Neuronal stem cell (in vitro differentiated cells): ENCODE measurements at regions not wholly inside any gene's neighbourhood (a gene's known extent, or its start where the extent isn't known, plus 50 kb on each side); places are given as distances from the start of the nearest gene placed in this dataset.

Experiments
- DNase-seq: peaks from one replicate; pipeline ENCODE4 v3.0.0-alpha.2; 2013; ENCODE audit warnings: low spot score
- H2AFZ ChIP-seq: one replicate; pipeline ENCODE4 v1.6.1; 2013; ENCODE audit warnings: mild to moderate bottlenecking, low read length, inconsistent platforms
- H2AK5ac ChIP-seq: 2 replicates; pipeline ENCODE4 v1.6.1; 2013; ENCODE audit warnings: low read depth, mild to moderate bottlenecking, inconsistent platforms, low read length, moderate library complexity, mixed read lengths
- H2BK120ac ChIP-seq: 2 replicates; pipeline ENCODE4 v1.6.1; 2013; ENCODE audit warnings: low read depth, mild to moderate bottlenecking, inconsistent platforms, low read length, moderate library complexity, mixed read lengths
- H2BK12ac ChIP-seq: one replicate; pipeline ENCODE4 v1.6.1; 2013; ENCODE audit warnings: low read length, inconsistent platforms
- H2BK15ac ChIP-seq: 2 replicates; pipeline ENCODE4 v1.6.1; 2013; ENCODE audit warnings: mild to moderate bottlenecking, low read length, inconsistent platforms, mixed read lengths
- H2BK5ac ChIP-seq: one replicate; pipeline ENCODE4 v1.6.1; 2013; ENCODE audit warnings: inconsistent platforms, mild to moderate bottlenecking, low read length, moderate library complexity
- H3K14ac ChIP-seq: one replicate; pipeline ENCODE4 v1.6.1; 2013; ENCODE audit warnings: low read length, inconsistent platforms
- H3K18ac ChIP-seq: 2 replicates; pipeline ENCODE4 v1.6.1; 2013; ENCODE audit warnings: low read length, inconsistent platforms
- H3K23ac ChIP-seq: 2 replicates; pipeline ENCODE4 v1.6.1; 2013; ENCODE audit warnings: low read depth, mild to moderate bottlenecking, mixed read lengths, low read length, inconsistent platforms; ENCODE audit not compliant: poor library complexity
- H3K27ac ChIP-seq: replicated peaks from 3 replicates; pipeline ENCODE4 v1.5.1; 2013; ENCODE audit warnings: low read length, inconsistent platforms
- H3K27me3 ChIP-seq, 3 experiments: 2 replicates each; pipeline ENCODE4 v1.6.1; 2013; ENCODE audit warnings: low read length in 3 of 3, mild to moderate bottlenecking in 2 of 3, inconsistent platforms in 1 of 3, low read depth in 1 of 3, mixed read lengths in 1 of 3, moderate library complexity in 1 of 3; ENCODE audit not compliant: control insufficient read depth in 3 of 3, insufficient read depth in 3 of 3
- H3K36me3 ChIP-seq, 2 donors: replicated peaks in 1 of 2; 2 replicates each; pipeline ENCODE4 v1.6.1; 2013; ENCODE audit warnings: low read length in 2 of 2; ENCODE audit not compliant: control insufficient read depth in 2 of 2, insufficient read depth in 2 of 2
- H3K4ac ChIP-seq: 2 replicates; pipeline ENCODE4 v1.6.1; 2013; ENCODE audit warnings: inconsistent platforms, mild to moderate bottlenecking, low read length, moderate library complexity
- H3K4me1 ChIP-seq, 2 donors: 1 replicate in 1 of 2; 2 replicates in 1 of 2; pipeline ENCODE4 v1.6.1; 2013; ENCODE audit warnings: low read length in 2 of 2, low read depth in 1 of 2; ENCODE audit not compliant: control insufficient read depth in 2 of 2, insufficient read depth in 1 of 2
- H3K4me2 ChIP-seq: one replicate; pipeline ENCODE4 v1.6.1; 2013; ENCODE audit warnings: mild to moderate bottlenecking, low read length, inconsistent platforms; ENCODE audit not compliant: insufficient read depth, poor library complexity, severe bottlenecking
- H3K4me3 ChIP-seq, 2 donors: 2 replicates each; pipeline ENCODE4 v1.5.1; 2013; ENCODE audit warnings: low read length in 2 of 2, mild to moderate bottlenecking in 2 of 2, inconsistent platforms in 1 of 2, moderate library complexity in 1 of 2
- H3K79me1 ChIP-seq: one replicate; pipeline ENCODE4 v1.6.1; 2013; ENCODE audit warnings: low read depth, mild to moderate bottlenecking, inconsistent platforms, low read length, moderate library complexity
- H3K9ac ChIP-seq: one replicate; pipeline ENCODE4 v1.6.1; 2013; ENCODE audit warnings: mild to moderate bottlenecking, low read depth, low read length, inconsistent platforms; ENCODE audit not compliant: poor library complexity
- H3K9me3 ChIP-seq, 2 donors: replicated peaks in 1 of 2; 2 replicates each; pipeline versions ENCODE3 to v1.6.1; 2013; ENCODE audit warnings: low read length in 2 of 2, mild to moderate bottlenecking in 2 of 2, inconsistent platforms in 1 of 2, low read depth in 1 of 2, mixed read lengths in 1 of 2, moderate library complexity in 1 of 2; ENCODE audit not compliant: control insufficient read depth in 2 of 2, insufficient read depth in 1 of 2
- H4K8ac ChIP-seq: one replicate; pipeline ENCODE4 v1.6.1; 2013; ENCODE audit warnings: low read depth, mild to moderate bottlenecking, inconsistent platforms, low read length, moderate library complexity
- H4K91ac ChIP-seq: one replicate; pipeline ENCODE4 v1.6.1; 2013; ENCODE audit warnings: low read length, low read depth, mild to moderate bottlenecking, inconsistent platforms; ENCODE audit not compliant: poor library complexity
- WGBS, 2 donors: extraction: QIAGEN DNeasy Blood & Tissue Kit; methylation state at CpG; one replicate each; pipeline ENCODE4 v1.1.7; 2013; ENCODE audit warnings: missing lambda C conversion rate in 2 of 2, mixed read lengths in 1 of 2; ENCODE audit not compliant: insufficient read length in 2 of 2, insufficient replicate concordance in 1 of 2; ENCODE audit errors: extremely low coverage in 2 of 2; 5-methylcytosine and 5-hydroxymethylcytosine counted together

GRCh38 chr4:43274376-43274775 is 381.9 kb downstream of the GRXCR1 start:
- Histone ChIP-seq H2AFZ (no peak overlapping the region), H3K9ac (no peak overlapping the region), H3K27ac (no peak overlapping the region), H2BK5ac (no peak overlapping the region), H3K14ac (no peak overlapping the region), H3K18ac (no peak overlapping the region), H3K4ac (no peak overlapping the region), H3K4me2 (no peak overlapping the region), H3K4me3 (no peak overlapping the region), H3K27me3 (no peaks in the 10 kb centered on the region), H3K9me3 (no peaks in the 10 kb centered on the region), H2BK15ac (no peak overlapping the region), H2BK12ac (no peak overlapping the region), H3K4me1 (no peaks in the 10 kb centered on the region), H3K36me3 (no peaks in the 10 kb centered on the region), H2BK120ac (no peak overlapping the region), H4K8ac (no peak overlapping the region), H3K23ac (no peak overlapping the region), H3K79me1 (no peaks in the 10 kb centered on the region), H2AK5ac (no peak overlapping the region), H4K91ac (no peak overlapping the region)
- WGBS, 2 donors = no CpG with 5 or more reads among the region's 2 CpGs
- no peak for DNase-seq

GRCh38 chr4:43275779-43276178 is 383.3 kb downstream of the GRXCR1 start:
- Histone ChIP-seq H3K27ac (no peak overlapping the region), H3K4ac (no peak overlapping the region), H3K4me1 (no peaks in the 10 kb centered on the region), H2BK15ac (no peak overlapping the region), H4K91ac (no peak overlapping the region), H2BK5ac (no peak overlapping the region), H3K23ac (no peak overlapping the region), H3K9ac (no peak overlapping the region), H2BK120ac (no peak overlapping the region), H3K4me3 (no peak overlapping the region), H2AFZ (no peak overlapping the region), H3K27me3 (no peaks in the 10 kb centered on the region), H4K8ac (no peak overlapping the region), H3K14ac (no peak overlapping the region), H3K36me3 (no peaks in the 10 kb centered on the region), H2AK5ac (no peak overlapping the region), H3K9me3 (no peaks in the 10 kb centered on the region), H3K4me2 (no peak overlapping the region), H2BK12ac (no peak overlapping the region), H3K79me1 (no peaks in the 10 kb centered on the region), H3K18ac (no peak overlapping the region)
- no CpG with 5 or more reads among the region's 1 CpG for WGBS, 2 donors
- DNase-seq = no peak

GRCh38 chr4:43276321-43276720 is 383.8 kb downstream of the GRXCR1 start:
- Histone ChIP-seq H3K4ac (no peak overlapping the region), H3K79me1 (no peaks in the 10 kb centered on the region), H3K36me3 (no peaks in the 10 kb centered on the region), H3K27ac (no peak overlapping the region), H3K9me3 (no peaks in the 10 kb centered on the region), H2BK120ac (no peak overlapping the region), H3K4me2 (no peak overlapping the region), H2BK12ac (no peak overlapping the region), H2AK5ac (no peak overlapping the region), H2AFZ (no peak overlapping the region), H3K18ac (no peak overlapping the region), H3K23ac (no peak overlapping the region), H3K9ac (no peak overlapping the region), H2BK5ac (no peak overlapping the region), H3K4me3 (no peak overlapping the region), H3K4me1 (no peaks in the 10 kb centered on the region), H4K91ac (no peak overlapping the region), H3K14ac (no peak overlapping the region), H3K27me3 (no peaks in the 10 kb centered on the region), H4K8ac (no peak overlapping the region), H2BK15ac (no peak overlapping the region)
- WGBS, 2 donors = no CpG with 5 or more reads among the region's 1 CpG
- no peak for DNase-seq

GRCh38 chr4:43277003-43277402 is 384.5 kb downstream of the GRXCR1 start:
- no peak overlapping the region for H2AK5ac ChIP-seq
- H3K27me3 ChIP-seq = no peaks in the 10 kb centered on the region
- H3K27ac ChIP-seq = no peak overlapping the region
- no CpG with 5 or more reads among the region's 1 CpG for WGBS, 2 donors
- H2BK15ac ChIP-seq = no peak overlapping the region
- H2BK5ac ChIP-seq = no peak overlapping the region
- H3K14ac ChIP-seq = no peak overlapping the region
- no peak overlapping the region for H4K8ac ChIP-seq
- H3K79me1 ChIP-seq = no peaks in the 10 kb centered on the region
- no peak overlapping the region for H2BK12ac ChIP-seq
- no peaks in the 10 kb centered on the region for H3K4me1 ChIP-seq
- DNase-seq = no peak
- H3K4ac ChIP-seq = no peak overlapping the region
- H2AFZ ChIP-seq = no peak overlapping the region
- H3K4me2 ChIP-seq = no peak overlapping the region
- no peak overlapping the region for H4K91ac ChIP-seq
- H3K9me3 ChIP-seq = no peaks in the 10 kb centered on the region
- no peak overlapping the region for H2BK120ac ChIP-seq
- no peak overlapping the region for H3K9ac ChIP-seq
- no peaks in the 10 kb centered on the region for H3K36me3 ChIP-seq
- H3K23ac ChIP-seq = no peak overlapping the region
- H3K4me3 ChIP-seq = no peak overlapping the region
- H3K18ac ChIP-seq = no peak overlapping the region
